GM12878 (cell line): ENCODE measurements at regions not wholly inside any gene's neighbourhood (a gene's known extent, or its start where the extent isn't known, plus 50 kb on each side); places are given as distances from the start of the nearest gene placed in this dataset.

Source experiments
- ATAC-seq: fragments of 200-7000 bp; cut with Tn5 transposase; 3 replicates; pipeline ENCODE4 v1.9.1; 2020; ENCODE audit warnings: mild to moderate bottlenecking, moderate library complexity
- BruUV-seq: library from RNA; stranded (reverse); fragments of 400-500 nt; replicated peaks from 2 replicates; lab custom pipeline; 2021; lab: Mats Ljungman, UMichigan
- CTCF ChIA-PET: fragments of 300-600 bp; sonication (Branson Sonifier 250); formaldehyde crosslinking; extraction: SDS; loops from one replicate; lab custom pipeline; 2021; ENCODE audit warnings: inconsistent platforms; lab: Yijun Ruan, JAX
- POLR2A ChIA-PET: fragments of 350-600 bp; formaldehyde crosslinking; extraction: SDS; loops from one replicate; lab custom pipeline; 2021; ENCODE audit warnings: inconsistent platforms; lab: Charles Lee
- RAD21 ChIA-PET: fragments of 300-600 bp; sonication (Branson Sonifier 250); formaldehyde crosslinking; loops from one replicate; lab custom pipeline; 2023; ENCODE audit warnings: antibody characterized with exemption; ENCODE audit not compliant: unreplicated experiment; lab: Charles Lee
- SMC1A ChIA-PET: fragments of 300-600 bp; sonication (Branson Sonifier 250); formaldehyde crosslinking; loops from one replicate; lab custom pipeline; 2023; ENCODE audit not compliant: unreplicated experiment, uncharacterized antibody; lab: Charles Lee
- DNase-seq: peaks from one replicate; pipeline ENCODE4 v3.0.0-alpha.2; 2011; ENCODE audit warnings: low read depth, low spot score
- FAIRE-seq: peaks from 3 replicates; lab custom pipeline; 2011; peaks lifted over from hg19 to GRCh38; lab: Jason Lieb, UNC
- H2AFZ ChIP-seq: 2 replicates; pipeline ENCODE4 v1.6.0; 2011; ENCODE audit warnings: low read depth, low read length, control low read depth; ENCODE audit not compliant: control insufficient read depth
- H3K27ac ChIP-seq: 2 replicates; pipeline ENCODE4 v1.5.1; 2011; ENCODE audit warnings: control low read depth; ENCODE audit not compliant: control insufficient read depth, insufficient read depth
- H3K27me3 ChIP-seq, 2 experiments: replicated peaks in 1 of 2; 2 replicates each; pipeline versions ENCODE4 v1.6.0 to v1.6.1; 2011; ENCODE audit warnings: low read length in 1 of 2; ENCODE audit not compliant: control insufficient read depth in 2 of 2, insufficient read depth in 2 of 2
- H3K36me3 ChIP-seq, 2 experiments: 2 replicates each; pipeline ENCODE4 v1.5.1; 2011; ENCODE audit warnings: low read length in 1 of 2; ENCODE audit not compliant: control insufficient read depth in 2 of 2, insufficient read depth in 2 of 2
- H3K4me1 ChIP-seq: 2 replicates; pipeline ENCODE4 v1.6.1; 2011; ENCODE audit warnings: mild to moderate bottlenecking, low read length, moderate library complexity, mixed read lengths; ENCODE audit not compliant: control insufficient read depth, insufficient read depth
- H3K4me2 ChIP-seq: 2 replicates; pipeline ENCODE4 v1.6.0; 2011; ENCODE audit warnings: control low read depth; ENCODE audit not compliant: control insufficient read depth, insufficient read depth
- H3K4me3 ChIP-seq: fragments of 200-600 bp; sonication (generic); 2 replicates; pipeline ENCODE4 v1.5.1; 2016
- H3K79me2 ChIP-seq: 2 replicates; pipeline ENCODE4 v1.6.0; 2011; ENCODE audit warnings: low read length; ENCODE audit not compliant: control insufficient read depth, insufficient read depth
- H3K9ac ChIP-seq: 2 replicates; pipeline ENCODE4 v1.8.0; 2011; ENCODE audit warnings: low read length, control low read depth, mixed read lengths; ENCODE audit not compliant: control insufficient read depth, insufficient read depth
- H3K9me3 ChIP-seq: replicated peaks from 3 replicates; pipeline ENCODE4 v1.5.1; 2011; ENCODE audit warnings: mild to moderate bottlenecking, low read length; ENCODE audit not compliant: control insufficient read depth, insufficient read depth
- H4K20me1 ChIP-seq: 2 replicates; pipeline ENCODE4 v1.6.0; 2011; ENCODE audit not compliant: control insufficient read depth, insufficient read depth
- KDM1A ChIP-seq: fragments of 200-600 bp; sonication (generic); IDR thresholded peaks from 2 replicates; pipeline ENCODE4 v1.6.1; 2016; ENCODE audit warnings: borderline replicate concordance
- NFYA ChIP-seq: IDR thresholded peaks from 2 replicates; pipeline ENCODE4 v1.6.1; 2011; ENCODE audit warnings: low read depth, mild to moderate bottlenecking, low read length, improper control_type of control experiment, borderline replicate concordance
- SIN3A ChIP-seq: IDR thresholded peaks from 2 replicates; pipeline ENCODE4 v1.6.1; 2012; ENCODE audit warnings: low read depth, low read length, improper control_type of control experiment
- ZBTB40 ChIP-seq: fragments of 450-650 bp; IDR thresholded peaks from 2 replicates; pipeline ENCODE4 v1.6.1; 2016; ENCODE audit warnings: mild to moderate bottlenecking, moderate library complexity, borderline replicate concordance
- WGBS: methylation state at CpG from one replicate; pipeline ENCODE4 v1.1.6; 2016; ENCODE audit warnings: low lambda C conversion rate; ENCODE audit not compliant: insufficient replicate concordance, insufficient coverage; ENCODE audit errors: missing lambda C conversion rate; 5-methylcytosine and 5-hydroxymethylcytosine counted together
- in situ Hi-C: fragments of 300-500 bp; cut with MboI; formaldehyde crosslinking; loops from 9 replicates; pipeline ENCODE4 v1.14.3; 2018; ENCODE audit warnings: mixed read lengths
- intact Hi-C: fragments of 100-400 bp; cut with micrococcal nuclease; formaldehyde crosslinking; loops from one replicate; pipeline ENCODE4 v1.14.2; 2022; ENCODE audit not compliant: unreplicated experiment

DNA sequence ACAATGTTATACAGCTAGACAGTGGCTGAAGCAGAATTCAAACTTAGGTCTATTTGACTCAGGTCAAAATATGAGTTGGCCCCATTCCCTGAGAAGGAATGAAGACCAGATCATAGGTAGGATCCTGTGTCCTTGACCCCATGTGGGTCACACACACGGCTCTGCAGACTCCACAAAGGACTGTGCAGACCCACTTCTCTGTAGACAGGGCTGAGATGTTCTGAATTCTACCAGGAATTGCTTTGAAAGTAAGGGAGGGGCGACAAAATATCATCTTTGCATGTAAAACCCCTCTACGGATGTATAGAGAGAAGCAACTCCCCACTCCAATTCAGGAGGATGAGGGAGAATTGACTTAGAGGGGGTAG is 62.3 kb upstream of the CTIF start:
- no peaks in the 10 kb centered on the region for H4K20me1 ChIP-seq
- FAIRE-seq (no peak), DNase-seq (no peak), ATAC-seq (no peak)
- H3K4me2 ChIP-seq: no peak overlapping the region
- H3K36me3 ChIP-seq: no peaks in the 10 kb centered on the region
- TF ChIP-seq NFYA (no peak), SIN3A (no peak), ZBTB40 (no peak), KDM1A (no peak)
- BruUV-seq: no TSS peak
- H3K27me3 ChIP-seq: peaks cover 0 to 2% of the 10 kb centered on the region in 2 experiments; a peak in 2 of 4 replicates
- no peak overlapping the region for H2AFZ ChIP-seq
- ChIA-PET POLR2A (no interaction called here), CTCF (interaction anchor here (1.1 to 3.1 kb wide), 12 partner anchors 10 to 269 kb away, joined by 3 to 21 read pairs (median 5); no protein-coding TSS in a partner anchor), RAD21 (interaction anchor here (1.6 kb wide), 1 partner anchor 163 kb away, joined by 4 read pairs; no protein-coding TSS in a partner anchor), SMC1A (interaction anchor here (0.6 to 1.4 kb wide), 5 partner anchors 9 to 199 kb away, joined by 3 to 6 read pairs (median 4); no protein-coding TSS in a partner anchor)
- H3K4me1 ChIP-seq: no peaks in the 10 kb centered on the region
- intact Hi-C loops (loop anchor here (1.0 kb wide), 1 partner anchor 188 kb away; no protein-coding TSS in a partner anchor), in situ Hi-C loops (no loop called here)
- no peaks in the 10 kb centered on the region for H3K79me2 ChIP-seq
- H3K9me3 ChIP-seq: no peaks in the 10 kb centered on the region; the same call in 2 of the 3 replicates
- no peak overlapping the region for H3K9ac ChIP-seq
- no peak overlapping the region for H3K27ac ChIP-seq
- WGBS: 26% methylated on average over 3 of the region's 3 CpGs
- no peak overlapping the region for H3K4me3 ChIP-seq
